ENCODE measurements at regions not wholly inside any gene's neighbourhood (a gene's known extent, or its start where the extent isn't known, plus 50 kb on each side); places are given as distances from the start of the nearest gene placed in this dataset.

DNA sequence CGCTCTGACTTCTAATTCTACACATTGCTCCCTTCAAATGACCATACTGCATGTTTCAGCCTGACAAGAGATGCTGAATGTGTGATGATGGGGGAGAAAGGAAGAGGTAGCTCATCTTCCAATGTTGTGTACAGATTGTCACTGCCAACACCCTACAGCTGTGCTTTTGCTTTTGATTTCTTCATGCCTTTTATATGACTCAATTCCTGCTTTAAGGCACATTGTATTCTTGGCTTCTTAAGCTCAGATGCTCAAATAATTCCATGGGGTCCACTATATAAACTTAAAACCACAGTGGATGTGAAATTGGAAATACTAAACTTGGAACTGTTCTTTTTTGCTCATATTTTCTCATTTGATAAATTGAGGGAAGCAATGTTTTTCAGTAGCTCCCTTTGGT, 183.2 kb upstream of the WDFY3 start:
- no peak overlapping the region for H2BK12ac ChIP-seq (ENCODE audit: low read length)
- H3K9ac ChIP-seq (ENCODE audit: low read depth, low read length, poor library complexity) = no peak overlapping the region
- H2BK15ac ChIP-seq (ENCODE audit: low read length) = no peak overlapping the region
- H3K27ac ChIP-seq (replicated peaks; ENCODE audit: low read length) = no peak overlapping the region
- no peak overlapping the region for H3K4me3 ChIP-seq (ENCODE audit: low read length in 2 of 2)
- no peak overlapping the region for H2BK120ac ChIP-seq (ENCODE audit: low read depth, low read length)
- no peak overlapping the region for H2AK5ac ChIP-seq (ENCODE audit: low read depth, low read length)
- no peak overlapping the region for H4K91ac ChIP-seq (ENCODE audit: low read depth, low read length, poor library complexity)
- H3K18ac ChIP-seq (ENCODE audit: low read length) = no peak overlapping the region
- H2BK5ac ChIP-seq (ENCODE audit: low read length) = no peak overlapping the region
- no peak overlapping the region for H3K4ac ChIP-seq (ENCODE audit: low read length)
- H3K36me3 ChIP-seq (replicated peaks in 1 of 2; ENCODE audit: control insufficient read depth in 2 of 2, insufficient read depth in 2 of 2, low read length in 2 of 2) = no peaks in the 10 kb centered on the region
- H3K14ac ChIP-seq (ENCODE audit: low read length) = no peak overlapping the region
- H3K23ac ChIP-seq (ENCODE audit: low read depth, low read length, poor library complexity) = no peak overlapping the region
- H3K4me1 ChIP-seq (ENCODE audit: control insufficient read depth in 2 of 2, insufficient read depth in 1 of 2, low read depth in 1 of 2, low read length in 2 of 2) = no peaks in the 10 kb centered on the region
- DNase-seq (ENCODE audit: low spot score) = no peak
- H4K8ac ChIP-seq (ENCODE audit: low read depth, low read length) = no peak overlapping the region
- no peaks in the 10 kb centered on the region for H3K79me1 ChIP-seq (ENCODE audit: low read depth, low read length)
- H3K9me3 ChIP-seq (replicated peaks in 1 of 2; ENCODE audit: control insufficient read depth in 2 of 2, insufficient read depth in 1 of 2, low read depth in 1 of 2, low read length in 2 of 2) = no peaks in the 10 kb centered on the region
- no peaks in the 10 kb centered on the region for H3K27me3 ChIP-seq (ENCODE audit: control insufficient read depth in 3 of 3, insufficient read depth in 3 of 3, low read depth in 1 of 3, low read length in 3 of 3)
- H2AFZ ChIP-seq (ENCODE audit: low read length) = no peak overlapping the region
- WGBS, 2 donors (ENCODE audit: extremely low coverage in 2 of 2, insufficient read length in 2 of 2, insufficient replicate concordance in 1 of 2) = no CpG with 5 or more reads among the region's 1 CpG
- H3K4me2 ChIP-seq (ENCODE audit: insufficient read depth, low read length, poor library complexity, severe bottlenecking) = no peak overlapping the region

DNA sequence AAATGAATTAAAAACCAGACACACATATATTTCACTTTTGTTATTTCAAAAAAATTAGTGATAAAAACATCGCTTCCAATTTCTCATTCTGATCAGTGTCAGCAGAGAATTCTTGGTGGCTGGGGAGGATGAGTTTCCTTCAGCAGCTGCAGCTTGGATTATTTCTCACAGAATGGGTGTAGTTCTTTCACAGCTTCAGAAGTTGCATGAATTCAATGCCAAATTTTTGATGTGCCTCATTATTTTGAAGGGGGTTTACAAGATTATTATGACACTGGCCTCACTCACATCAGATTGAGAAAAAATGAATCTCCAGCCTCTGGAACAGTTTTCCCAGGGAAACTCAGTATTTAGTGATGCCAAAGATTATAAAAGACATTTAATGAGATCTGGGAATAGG, 184.9 kb upstream of the WDFY3 start:
- H3K4me3 ChIP-seq (ENCODE audit: low read length in 2 of 2) = no peak overlapping the region
- no peak overlapping the region for H3K4ac ChIP-seq (ENCODE audit: low read length)
- H2BK15ac ChIP-seq (ENCODE audit: low read length) = no peak overlapping the region
- H3K27me3 ChIP-seq (ENCODE audit: control insufficient read depth in 3 of 3, insufficient read depth in 3 of 3, low read depth in 1 of 3, low read length in 3 of 3) = no peaks in the 10 kb centered on the region
- H2BK12ac ChIP-seq (ENCODE audit: low read length) = no peak overlapping the region
- no peak overlapping the region for H4K8ac ChIP-seq (ENCODE audit: low read depth, low read length)
- H3K14ac ChIP-seq (ENCODE audit: low read length) = no peak overlapping the region
- no peaks in the 10 kb centered on the region for H3K4me1 ChIP-seq (ENCODE audit: control insufficient read depth in 2 of 2, insufficient read depth in 1 of 2, low read depth in 1 of 2, low read length in 2 of 2)
- H3K79me1 ChIP-seq (ENCODE audit: low read depth, low read length) = no peaks in the 10 kb centered on the region
- no peak overlapping the region for H2AK5ac ChIP-seq (ENCODE audit: low read depth, low read length)
- H3K27ac ChIP-seq (replicated peaks; ENCODE audit: low read length) = no peak overlapping the region
- no peak overlapping the region for H3K18ac ChIP-seq (ENCODE audit: low read length)
- H2BK120ac ChIP-seq (ENCODE audit: low read depth, low read length) = no peak overlapping the region
- no peaks in the 10 kb centered on the region for H3K36me3 ChIP-seq (replicated peaks in 1 of 2; ENCODE audit: control insufficient read depth in 2 of 2, insufficient read depth in 2 of 2, low read length in 2 of 2)
- H3K9me3 ChIP-seq (replicated peaks in 1 of 2; ENCODE audit: control insufficient read depth in 2 of 2, insufficient read depth in 1 of 2, low read depth in 1 of 2, low read length in 2 of 2) = no peaks in the 10 kb centered on the region
- DNase-seq (ENCODE audit: low spot score) = no peak
- no CpG with 5 or more reads among the region's 1 CpG for WGBS, 2 donors (ENCODE audit: extremely low coverage in 2 of 2, insufficient read length in 2 of 2, insufficient replicate concordance in 1 of 2)
- H2BK5ac ChIP-seq (ENCODE audit: low read length) = no peak overlapping the region
- no peak overlapping the region for H4K91ac ChIP-seq (ENCODE audit: low read depth, low read length, poor library complexity)
- H2AFZ ChIP-seq (ENCODE audit: low read length) = no peak overlapping the region
- H3K9ac ChIP-seq (ENCODE audit: low read depth, low read length, poor library complexity) = no peak overlapping the region
- no peak overlapping the region for H3K23ac ChIP-seq (ENCODE audit: low read depth, low read length, poor library complexity)
- H3K4me2 ChIP-seq (ENCODE audit: insufficient read depth, low read length, poor library complexity, severe bottlenecking) = no peak overlapping the region

GRCh38 chr4:85151786-85152185, 185.3 kb upstream of the WDFY3 start:
- no peak overlapping the region for H3K23ac ChIP-seq (ENCODE audit: low read depth, low read length, poor library complexity)
- H3K27ac ChIP-seq (replicated peaks; ENCODE audit: low read length) = no peak overlapping the region
- no peak overlapping the region for H3K4ac ChIP-seq (ENCODE audit: low read length)
- DNase-seq (ENCODE audit: low spot score) = no peak
- no peaks in the 10 kb centered on the region for H3K79me1 ChIP-seq (ENCODE audit: low read depth, low read length)
- no peaks in the 10 kb centered on the region for H3K27me3 ChIP-seq (ENCODE audit: control insufficient read depth in 3 of 3, insufficient read depth in 3 of 3, low read depth in 1 of 3, low read length in 3 of 3)
- no peak overlapping the region for H3K14ac ChIP-seq (ENCODE audit: low read length)
- no peak overlapping the region for H2BK120ac ChIP-seq (ENCODE audit: low read depth, low read length)
- H3K36me3 ChIP-seq (replicated peaks in 1 of 2; ENCODE audit: control insufficient read depth in 2 of 2, insufficient read depth in 2 of 2, low read length in 2 of 2) = no peaks in the 10 kb centered on the region
- no peak overlapping the region for H2BK12ac ChIP-seq (ENCODE audit: low read length)
- H3K9ac ChIP-seq (ENCODE audit: low read depth, low read length, poor library complexity) = no peak overlapping the region
- no peak overlapping the region for H2AK5ac ChIP-seq (ENCODE audit: low read depth, low read length)
- H3K4me2 ChIP-seq (ENCODE audit: insufficient read depth, low read length, poor library complexity, severe bottlenecking) = no peak overlapping the region
- H4K8ac ChIP-seq (ENCODE audit: low read depth, low read length) = no peak overlapping the region
- no peaks in the 10 kb centered on the region for H3K9me3 ChIP-seq (replicated peaks in 1 of 2; ENCODE audit: control insufficient read depth in 2 of 2, insufficient read depth in 1 of 2, low read depth in 1 of 2, low read length in 2 of 2)
- no peaks in the 10 kb centered on the region for H3K4me1 ChIP-seq (ENCODE audit: control insufficient read depth in 2 of 2, insufficient read depth in 1 of 2, low read depth in 1 of 2, low read length in 2 of 2)
- no peak overlapping the region for H3K4me3 ChIP-seq (ENCODE audit: low read length in 2 of 2)
- no peak overlapping the region for H4K91ac ChIP-seq (ENCODE audit: low read depth, low read length, poor library complexity)
- H2BK5ac ChIP-seq (ENCODE audit: low read length) = no peak overlapping the region
- no peak overlapping the region for H2AFZ ChIP-seq (ENCODE audit: low read length)
- H3K18ac ChIP-seq (ENCODE audit: low read length) = no peak overlapping the region
- no peak overlapping the region for H2BK15ac ChIP-seq (ENCODE audit: low read length)
- no CpG with 5 or more reads among the region's 2 CpGs for WGBS, 2 donors (ENCODE audit: extremely low coverage in 2 of 2, insufficient read length in 2 of 2, insufficient replicate concordance in 1 of 2)

GRCh38 chr4:85152480-85152879, 186.0 kb upstream of the WDFY3 start:
- DNase-seq (ENCODE audit: low spot score) = no peak
- Histone ChIP-seq H3K27ac (replicated peaks; ENCODE audit: low read length) (no peak overlapping the region), H3K18ac (ENCODE audit: low read length) (no peak overlapping the region), H3K4me2 (ENCODE audit: insufficient read depth, low read length, poor library complexity, severe bottlenecking) (no peak overlapping the region), H2AK5ac (ENCODE audit: low read depth, low read length) (no peak overlapping the region), H3K36me3 (replicated peaks in 1 of 2; ENCODE audit: control insufficient read depth in 2 of 2, insufficient read depth in 2 of 2, low read length in 2 of 2) (no peaks in the 10 kb centered on the region), H3K4me3 (ENCODE audit: low read length in 2 of 2) (no peak overlapping the region), H3K4ac (ENCODE audit: low read length) (no peak overlapping the region), H2AFZ (ENCODE audit: low read length) (no peak overlapping the region), H3K79me1 (ENCODE audit: low read depth, low read length) (no peaks in the 10 kb centered on the region), H3K9me3 (replicated peaks in 1 of 2; ENCODE audit: control insufficient read depth in 2 of 2, insufficient read depth in 1 of 2, low read depth in 1 of 2, low read length in 2 of 2) (no peaks in the 10 kb centered on the region), H3K27me3 (ENCODE audit: control insufficient read depth in 3 of 3, insufficient read depth in 3 of 3, low read depth in 1 of 3, low read length in 3 of 3) (no peaks in the 10 kb centered on the region), H2BK12ac (ENCODE audit: low read length) (no peak overlapping the region), H2BK5ac (ENCODE audit: low read length) (no peak overlapping the region), H3K23ac (ENCODE audit: low read depth, low read length, poor library complexity) (no peak overlapping the region), H3K14ac (ENCODE audit: low read length) (no peak overlapping the region), H4K91ac (ENCODE audit: low read depth, low read length, poor library complexity) (no peak overlapping the region), H2BK15ac (ENCODE audit: low read length) (no peak overlapping the region), H4K8ac (ENCODE audit: low read depth, low read length) (no peak overlapping the region), H3K4me1 (ENCODE audit: control insufficient read depth in 2 of 2, insufficient read depth in 1 of 2, low read depth in 1 of 2, low read length in 2 of 2) (no peaks in the 10 kb centered on the region), H3K9ac (ENCODE audit: low read depth, low read length, poor library complexity) (no peak overlapping the region), H2BK120ac (ENCODE audit: low read depth, low read length) (no peak overlapping the region)
- WGBS, 2 donors (ENCODE audit: extremely low coverage in 2 of 2, insufficient read length in 2 of 2, insufficient replicate concordance in 1 of 2) = no CpG with 5 or more reads among the region's 3 CpGs
